OCI-LY1 (cell line): ENCODE measurements at regions not wholly inside any gene's neighbourhood (a gene's known extent, or its start where the extent isn't known, plus 50 kb on each side); places are given as distances from the start of the nearest gene placed in this dataset.

Experiments
- H2AFZ ChIP-seq: fragments of 200-600 bp; sonication (generic), shearing (Covaris generic); 2 replicates; pipeline ENCODE4 v1.6.0; 2014; ENCODE audit warnings: antibody characterized with exemption, mild to moderate bottlenecking, low read length
- H3F3A ChIP-seq: fragments of 200-600 bp; sonication (generic), shearing (Covaris generic); 2 replicates; pipeline ENCODE4 v1.6.0; 2014; ENCODE audit warnings: mild to moderate bottlenecking, antibody characterized with exemption, low read length, moderate library complexity; ENCODE audit not compliant: insufficient read depth
- H3K27ac ChIP-seq: fragments of 200-600 bp; sonication (generic); 2 replicates; pipeline ENCODE4 v1.5.1; 2014; ENCODE audit warnings: low read length, mixed run types, mild to moderate bottlenecking, low read depth; ENCODE audit not compliant: poor library complexity, severe bottlenecking
- H3K27me3 ChIP-seq: fragments of 200-600 bp; sonication (generic); 2 replicates; pipeline ENCODE4 v1.6.0; 2014; ENCODE audit warnings: antibody characterized with exemption, mild to moderate bottlenecking, low read length, moderate library complexity; ENCODE audit not compliant: insufficient read depth
- H3K36me3 ChIP-seq: fragments of 200-600 bp; sonication (generic); 2 replicates; pipeline ENCODE4 v1.6.1; 2014; ENCODE audit warnings: mild to moderate bottlenecking, antibody characterized with exemption, low read length, moderate library complexity, mixed read lengths; ENCODE audit not compliant: insufficient read depth
- H3K4me1 ChIP-seq: fragments of 200-600 bp; sonication (generic); 2 replicates; pipeline ENCODE4 v1.5.1; 2014; ENCODE audit warnings: mild to moderate bottlenecking, low read length, moderate library complexity; ENCODE audit not compliant: insufficient read depth, severe bottlenecking
- H3K4me2 ChIP-seq: fragments of 200-600 bp; sonication (generic), shearing (Covaris generic); 2 replicates; pipeline ENCODE4 v1.6.1; 2014; ENCODE audit warnings: low read length
- H3K4me3 ChIP-seq: fragments of 200-600 bp; sonication (generic); 2 replicates; pipeline ENCODE4 v1.5.1; 2014; ENCODE audit warnings: low read length, low read depth, mild to moderate bottlenecking, mixed read lengths; ENCODE audit not compliant: poor library complexity, severe bottlenecking
- H3K79me2 ChIP-seq: fragments of 200-600 bp; shearing (Covaris generic); 2 replicates; pipeline ENCODE4 v1.6.1; 2016; ENCODE audit warnings: mixed run types, low read length, mixed read lengths; ENCODE audit not compliant: insufficient read depth
- H3K9ac ChIP-seq: fragments of 200-600 bp; sonication (generic), shearing (Covaris generic); 2 replicates; pipeline ENCODE4 v1.6.1; 2014; ENCODE audit warnings: mild to moderate bottlenecking, low read length, mixed read lengths
- H3K9me2 ChIP-seq: fragments of 200-600 bp; sonication (generic), shearing (Covaris generic); 2 replicates; pipeline ENCODE4 v1.6.1; 2014; ENCODE audit warnings: low read depth, mild to moderate bottlenecking, low read length, mixed read lengths
- H3K9me3 ChIP-seq: fragments of 200-600 bp; shearing (Covaris generic); 2 replicates; pipeline ENCODE4 v1.6.1; 2014; ENCODE audit warnings: low read length, mixed read lengths
- H4K20me1 ChIP-seq: fragments of 200-600 bp; sonication (generic), shearing (Covaris generic); 2 replicates; pipeline ENCODE4 v1.6.0; 2016; ENCODE audit warnings: mild to moderate bottlenecking, low read length; ENCODE audit not compliant: insufficient read depth
- EZH2 ChIP-seq: fragments of 200-600 bp; sonication (generic), shearing (Covaris generic); IDR thresholded peaks from 2 replicates; pipeline ENCODE4 v1.8.0; 2017; ENCODE audit warnings: borderline replicate concordance, mixed run types, mild to moderate bottlenecking, antibody characterized with exemption, low read length, moderate library complexity, mixed read lengths
- TF ChIP-seq, protein P1 (sequence below): fragments of 200-600 bp; sonication (generic), shearing (Covaris generic); IDR thresholded peaks from 2 replicates; pipeline ENCODE4 v1.5.1; 2017; ENCODE audit warnings: mild to moderate bottlenecking, antibody characterized with exemption, low read length, moderate library complexity, mixed read lengths

GRCh38 chr13:111394211-111394922, 73.9 kb downstream of the TEX29 start:
- Histone ChIP-seq H3K27me3 (peaks cover 9% of the 10 kb centered on the region; the same call in 1 of the 2 replicates), H3K79me2 (no peaks in the 10 kb centered on the region), H3K9me2 (no peaks in the 10 kb centered on the region), H3K27ac (no peak overlapping the region), H2AFZ (no peak overlapping the region), H3F3A (no peaks in the 10 kb centered on the region), H3K4me2 (no peak overlapping the region), H3K9ac (no peak overlapping the region), H4K20me1 (no peaks in the 10 kb centered on the region), H3K9me3 (0 out of 2 replicates have a peak, but pooled peaks cover 3% of the 10 kb centered on the region), H3K4me1 (no peaks in the 10 kb centered on the region), H3K36me3 (no peaks in the 10 kb centered on the region), H3K4me3 (no peak overlapping the region)
- TF ChIP-seq EZH2: no peak
- TF ChIP-seq, protein P1, sequence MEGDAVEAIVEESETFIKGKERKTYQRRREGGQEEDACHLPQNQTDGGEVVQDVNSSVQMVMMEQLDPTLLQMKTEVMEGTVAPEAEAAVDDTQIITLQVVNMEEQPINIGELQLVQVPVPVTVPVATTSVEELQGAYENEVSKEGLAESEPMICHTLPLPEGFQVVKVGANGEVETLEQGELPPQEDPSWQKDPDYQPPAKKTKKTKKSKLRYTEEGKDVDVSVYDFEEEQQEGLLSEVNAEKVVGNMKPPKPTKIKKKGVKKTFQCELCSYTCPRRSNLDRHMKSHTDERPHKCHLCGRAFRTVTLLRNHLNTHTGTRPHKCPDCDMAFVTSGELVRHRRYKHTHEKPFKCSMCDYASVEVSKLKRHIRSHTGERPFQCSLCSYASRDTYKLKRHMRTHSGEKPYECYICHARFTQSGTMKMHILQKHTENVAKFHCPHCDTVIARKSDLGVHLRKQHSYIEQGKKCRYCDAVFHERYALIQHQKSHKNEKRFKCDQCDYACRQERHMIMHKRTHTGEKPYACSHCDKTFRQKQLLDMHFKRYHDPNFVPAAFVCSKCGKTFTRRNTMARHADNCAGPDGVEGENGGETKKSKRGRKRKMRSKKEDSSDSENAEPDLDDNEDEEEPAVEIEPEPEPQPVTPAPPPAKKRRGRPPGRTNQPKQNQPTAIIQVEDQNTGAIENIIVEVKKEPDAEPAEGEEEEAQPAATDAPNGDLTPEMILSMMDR: no peak

DNA sequence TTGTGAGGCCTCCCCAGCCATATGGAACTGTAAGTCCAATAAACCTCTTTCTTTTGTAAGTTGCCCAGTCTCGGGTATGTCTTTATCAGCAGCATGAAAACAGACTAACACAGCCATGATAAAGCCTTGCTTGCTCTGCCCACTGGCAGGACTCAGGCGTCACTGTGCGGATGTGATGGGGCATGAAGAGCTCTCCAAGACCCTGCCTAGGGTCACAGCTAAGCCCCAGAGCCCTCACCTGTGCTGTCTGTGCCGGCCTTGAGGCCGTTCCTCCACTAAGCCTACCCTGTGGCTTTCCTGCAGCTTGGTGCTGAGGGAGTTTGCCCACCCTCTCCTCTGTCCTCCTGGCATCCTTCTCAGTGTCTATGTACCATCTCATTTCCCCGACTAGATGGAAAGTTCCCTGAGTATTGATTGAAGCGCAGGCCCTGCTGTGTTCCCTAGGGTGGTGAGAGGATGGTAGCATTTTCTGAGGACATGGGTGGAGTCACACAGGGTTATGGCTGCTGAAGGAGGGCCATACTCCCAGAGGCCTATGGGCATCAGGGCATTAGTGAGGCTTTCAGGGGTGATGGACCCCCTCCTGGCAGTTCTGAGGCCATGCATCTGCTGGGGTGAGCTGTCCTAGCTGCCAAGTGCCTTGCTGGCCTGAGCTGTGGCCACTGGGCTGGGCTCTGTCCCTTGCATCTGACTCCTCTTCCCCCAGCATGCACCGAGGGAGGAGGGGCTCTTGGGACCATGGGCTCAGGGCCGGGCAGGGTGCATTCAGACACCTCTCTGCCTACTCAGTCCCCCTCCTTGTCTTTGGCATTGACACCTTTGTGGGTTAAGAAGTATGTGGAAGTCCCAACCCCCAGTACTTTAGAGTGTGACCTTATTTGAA, 75.3 kb downstream of the TEX29 start:
- no peak overlapping the region for H3K27ac ChIP-seq
- H3K9me3 ChIP-seq: 0 out of 2 replicates have a peak, but pooled peaks cover 3% of the 10 kb centered on the region
- no peaks in the 10 kb centered on the region for H3F3A ChIP-seq
- TF ChIP-seq, protein P1: no peak
- no peak for TF ChIP-seq EZH2
- H3K4me2 ChIP-seq: no peak overlapping the region
- H3K9me2 ChIP-seq: no peaks in the 10 kb centered on the region
- H3K27me3 ChIP-seq: peaks cover 9% of the 10 kb centered on the region; the same call in 1 of the 2 replicates
- H3K4me3 ChIP-seq: no peak overlapping the region
- no peaks in the 10 kb centered on the region for H4K20me1 ChIP-seq
- H3K4me1 ChIP-seq: no peaks in the 10 kb centered on the region
- H3K79me2 ChIP-seq: no peaks in the 10 kb centered on the region
- no peaks in the 10 kb centered on the region for H3K36me3 ChIP-seq
- no peak overlapping the region for H3K9ac ChIP-seq
- H2AFZ ChIP-seq: no peak overlapping the region

DNA sequence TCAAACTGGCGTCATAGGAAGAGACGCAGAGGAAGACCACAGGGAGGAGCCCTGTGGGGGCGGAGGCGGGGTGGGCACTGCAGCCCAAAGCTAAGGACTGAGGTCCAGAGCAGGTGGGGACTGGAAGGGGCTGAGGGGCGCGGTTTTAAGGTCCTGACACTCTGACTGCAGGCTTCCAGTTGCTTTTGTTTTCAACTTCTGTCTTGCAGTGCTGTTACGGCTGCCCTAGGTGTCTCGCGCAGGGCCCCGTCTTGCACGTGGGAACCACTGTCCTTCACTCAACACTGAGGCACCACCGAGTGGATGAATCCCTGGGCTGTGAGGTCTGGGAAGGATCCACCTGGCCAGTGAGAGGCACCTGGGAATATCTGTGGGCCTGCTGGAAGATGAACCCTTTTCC, 76.0 kb downstream of the TEX29 start:
- H2AFZ ChIP-seq: no peak overlapping the region
- peaks cover 9% of the 10 kb centered on the region; the same call in 1 of the 2 replicates for H3K27me3 ChIP-seq
- H4K20me1 ChIP-seq: no peaks in the 10 kb centered on the region
- H3K27ac ChIP-seq: no peak overlapping the region
- H3K9me3 ChIP-seq: 0 out of 2 replicates have a peak, but pooled peaks cover 3% of the 10 kb centered on the region
- no peaks in the 10 kb centered on the region for H3K4me1 ChIP-seq
- H3K9me2 ChIP-seq: no peaks in the 10 kb centered on the region
- H3K79me2 ChIP-seq: no peaks in the 10 kb centered on the region
- no peak overlapping the region for H3K4me3 ChIP-seq
- TF ChIP-seq, protein P1: no peak
- no peak for TF ChIP-seq EZH2
- H3F3A ChIP-seq: no peaks in the 10 kb centered on the region
- H3K36me3 ChIP-seq: no peaks in the 10 kb centered on the region
- no peak overlapping the region for H3K9ac ChIP-seq
- no peak overlapping the region for H3K4me2 ChIP-seq
